ENCODE measurements at regions not wholly inside any gene's neighbourhood (a gene's known extent, or its start where the extent isn't known, plus 50 kb on each side); places are given as distances from the start of the nearest gene placed in this dataset.

- TF ChIP-seq, protein P1, sequence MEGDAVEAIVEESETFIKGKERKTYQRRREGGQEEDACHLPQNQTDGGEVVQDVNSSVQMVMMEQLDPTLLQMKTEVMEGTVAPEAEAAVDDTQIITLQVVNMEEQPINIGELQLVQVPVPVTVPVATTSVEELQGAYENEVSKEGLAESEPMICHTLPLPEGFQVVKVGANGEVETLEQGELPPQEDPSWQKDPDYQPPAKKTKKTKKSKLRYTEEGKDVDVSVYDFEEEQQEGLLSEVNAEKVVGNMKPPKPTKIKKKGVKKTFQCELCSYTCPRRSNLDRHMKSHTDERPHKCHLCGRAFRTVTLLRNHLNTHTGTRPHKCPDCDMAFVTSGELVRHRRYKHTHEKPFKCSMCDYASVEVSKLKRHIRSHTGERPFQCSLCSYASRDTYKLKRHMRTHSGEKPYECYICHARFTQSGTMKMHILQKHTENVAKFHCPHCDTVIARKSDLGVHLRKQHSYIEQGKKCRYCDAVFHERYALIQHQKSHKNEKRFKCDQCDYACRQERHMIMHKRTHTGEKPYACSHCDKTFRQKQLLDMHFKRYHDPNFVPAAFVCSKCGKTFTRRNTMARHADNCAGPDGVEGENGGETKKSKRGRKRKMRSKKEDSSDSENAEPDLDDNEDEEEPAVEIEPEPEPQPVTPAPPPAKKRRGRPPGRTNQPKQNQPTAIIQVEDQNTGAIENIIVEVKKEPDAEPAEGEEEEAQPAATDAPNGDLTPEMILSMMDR (IDR thresholded peaks at IDR 0.05), result no peak
- no peak for TF ChIP-seq POLR2A (IDR thresholded peaks at IDR 0.05)
Measured at GRCh38 chr6:22151892-22152291, 144.9 kb downstream of the PRL start.

All from adrenal gland (tissue), 5 donors.